Stimulated activated CD4-positive, alpha-beta T cell treated with anti-CD3 and anti-CD28 coated beads, Interleukin-1b, Interleukin-23, amount 100 ng/mL, for 24 hours (primary cell): ENCODE measurements at regions not wholly inside any gene's neighbourhood (a gene's known extent, or its start where the extent isn't known, plus 50 kb on each side); places are given as distances from the start of the nearest gene placed in this dataset.

ENCODE experiments used
- DNase-seq, 4 experiments: peaks; one replicate each; pipeline ENCODE4 v3.0.0-alpha.2; 2020; ENCODE audit warnings: low read depth in 4 of 4, low spot score in 1 of 4

GRCh38 chrX:45347877-45348276 lies 147.2 kb upstream of the DIPK2B start:
- DNase-seq, result no peak

GRCh38 chrX:45344594-45344993 lies 143.9 kb upstream of the DIPK2B start:
- DNase-seq, result no peak

- DNase-seq, result no peak
Measured at GRCh38 chrX:45329217-45329616, 128.5 kb upstream of the DIPK2B start.

- no peak for DNase-seq
Measured at GRCh38 chrX:45324941-45325340, 124.3 kb upstream of the DIPK2B start.

- DNase-seq, result no peak
Measured at GRCh38 chrX:45323387-45323786, 122.7 kb upstream of the DIPK2B start.

GRCh38 chrX:45322820-45323219 lies 122.1 kb upstream of the DIPK2B start:
- no peak for DNase-seq

GRCh38 chrX:45322382-45322781 lies 121.7 kb upstream of the DIPK2B start:
- DNase-seq, result peak in 1 of 4 experiments; percentile 4

- no peak for DNase-seq
Measured at GRCh38 chrX:45320191-45320590, 119.5 kb upstream of the DIPK2B start.

GRCh38 chrX:45309801-45310200 lies 109.1 kb upstream of the DIPK2B start:
- no peak for DNase-seq

- DNase-seq, result no peak
Measured at GRCh38 chrX:45309096-45309495, 108.4 kb upstream of the DIPK2B start.

- no peak for DNase-seq
Measured at GRCh38 chrX:45306794-45307193, 106.1 kb upstream of the DIPK2B start.

GRCh38 chrX:45300638-45301037 lies 100.0 kb upstream of the DIPK2B start:
- no peak for DNase-seq

- no peak for DNase-seq
Measured at GRCh38 chrX:45295259-45295986, 94.7 kb upstream of the DIPK2B start.

- DNase-seq, result no peak
Measured at GRCh38 chrX:45274576-45274975, 73.9 kb upstream of the DIPK2B start.

GRCh38 chrX:45267007-45267406 lies 66.3 kb upstream of the DIPK2B start:
- no peak for DNase-seq

- no peak for DNase-seq
Measured at GRCh38 chrX:45266456-45266855, 65.8 kb upstream of the DIPK2B start.

- no peak for DNase-seq
Measured at GRCh38 chrX:45264865-45265264, 64.2 kb upstream of the DIPK2B start.

- DNase-seq, result no peak
Measured at GRCh38 chrX:45261471-45261870, 60.8 kb upstream of the DIPK2B start.

GRCh38 chrX:45261005-45261404 lies 60.3 kb upstream of the DIPK2B start:
- no peak for DNase-seq

GRCh38 chrX:45258731-45259402 lies 58.2 kb upstream of the DIPK2B start:
- DNase-seq, result no peak
